Trophoblast cell (in vitro differentiated cells and primary cell): ENCODE measurements at regions not wholly inside any gene's neighbourhood (a gene's known extent, or its start where the extent isn't known, plus 50 kb on each side); places are given as distances from the start of the nearest gene placed in this dataset.

ENCODE experiments used
- DNase-seq, 2 donors: peaks; one replicate each; pipeline ENCODE4 v3.0.0-alpha.2; 2016
- H2AFZ ChIP-seq: 2 replicates; pipeline ENCODE4 v1.6.1; 2013; ENCODE audit warnings: low read length, moderate library complexity, mild to moderate bottlenecking; ENCODE audit not compliant: insufficient read depth, poor library complexity
- H2AK5ac ChIP-seq: 2 replicates; pipeline ENCODE4 v1.6.1; 2013; ENCODE audit warnings: mild to moderate bottlenecking, low read length
- H2BK120ac ChIP-seq: 2 replicates; pipeline ENCODE4 v1.6.1; 2013; ENCODE audit warnings: low read length, mild to moderate bottlenecking, moderate library complexity; ENCODE audit not compliant: insufficient read depth, poor library complexity
- H2BK12ac ChIP-seq: 2 replicates; pipeline ENCODE4 v1.6.1; 2013; ENCODE audit warnings: mild to moderate bottlenecking, low read length, moderate library complexity
- H2BK5ac ChIP-seq: 2 replicates; pipeline ENCODE4 v1.6.1; 2013; ENCODE audit warnings: low read length, low read depth, moderate library complexity, mild to moderate bottlenecking; ENCODE audit not compliant: poor library complexity
- H3K14ac ChIP-seq: 2 replicates; pipeline ENCODE4 v1.6.1; 2013; ENCODE audit warnings: mild to moderate bottlenecking, low read length
- H3K18ac ChIP-seq: 2 replicates; pipeline ENCODE4 v1.6.1; 2013; ENCODE audit warnings: mild to moderate bottlenecking, low read length
- H3K23ac ChIP-seq: 2 replicates; pipeline ENCODE4 v1.6.1; 2013; ENCODE audit warnings: low read length
- H3K27ac ChIP-seq: 2 replicates; pipeline ENCODE4 v1.5.1; 2013; ENCODE audit warnings: low read depth, mild to moderate bottlenecking, inconsistent platforms, low read length, moderate library complexity
- H3K27me3 ChIP-seq: 2 replicates; pipeline ENCODE4 v1.6.1; 2013; ENCODE audit warnings: inconsistent platforms, mild to moderate bottlenecking, low read length, moderate library complexity; ENCODE audit not compliant: insufficient read depth
- H3K36me3 ChIP-seq, 2 experiments: 1 replicate in 1 of 2; 2 replicates in 1 of 2; pipeline ENCODE4 v1.6.1; 2013; ENCODE audit warnings: low read length in 2 of 2, mild to moderate bottlenecking in 2 of 2, moderate library complexity in 1 of 2; ENCODE audit not compliant: insufficient read depth in 2 of 2, control insufficient read depth in 1 of 2
- H3K4ac ChIP-seq: 2 replicates; pipeline ENCODE4 v1.6.1; 2013; ENCODE audit warnings: low read depth, mild to moderate bottlenecking, low read length, moderate library complexity
- H3K4me1 ChIP-seq, 2 experiments: 1 replicate in 1 of 2; 2 replicates in 1 of 2; pipeline ENCODE4 v1.6.1; 2013; ENCODE audit warnings: low read length in 2 of 2, mild to moderate bottlenecking in 2 of 2, moderate library complexity in 1 of 2; ENCODE audit not compliant: insufficient read depth in 2 of 2, control insufficient read depth in 1 of 2
- H3K4me2 ChIP-seq: 2 replicates; pipeline ENCODE4 v1.6.1; 2013; ENCODE audit warnings: inconsistent platforms, mild to moderate bottlenecking, low read length, moderate library complexity
- H3K4me3 ChIP-seq: 2 replicates; pipeline ENCODE4 v1.5.1; 2013; ENCODE audit warnings: mild to moderate bottlenecking, low read depth, low read length, inconsistent platforms
- H3K79me1 ChIP-seq: one replicate; pipeline ENCODE4 v1.6.1; 2013; ENCODE audit warnings: low read length
- H3K79me2 ChIP-seq: 2 replicates; pipeline ENCODE4 v1.6.1; 2013; ENCODE audit warnings: low read length, mild to moderate bottlenecking; ENCODE audit not compliant: control insufficient read depth, insufficient read depth, poor library complexity
- H3K9ac ChIP-seq: 2 replicates; pipeline ENCODE4 v1.6.1; 2013; ENCODE audit warnings: mild to moderate bottlenecking, low read length
- H3K9me3 ChIP-seq: 2 replicates; pipeline ENCODE4 v1.6.1; 2013; ENCODE audit warnings: low read depth, mild to moderate bottlenecking, control low read depth, inconsistent platforms, low read length; ENCODE audit not compliant: insufficient read depth
- H4K12ac ChIP-seq: 2 replicates; pipeline ENCODE4 v1.6.1; 2013; ENCODE audit warnings: low read depth, mild to moderate bottlenecking, low read length, moderate library complexity
- H4K8ac ChIP-seq: 2 replicates; pipeline ENCODE4 v1.6.1; 2013; ENCODE audit warnings: low read depth, mild to moderate bottlenecking, low read length, moderate library complexity
- H4K91ac ChIP-seq: one replicate; pipeline ENCODE4 v1.6.1; 2013; ENCODE audit warnings: low read depth, mild to moderate bottlenecking, low read length, moderate library complexity
- WGBS: extraction: QIAGEN DNeasy Blood & Tissue Kit; methylation state at CpG from one replicate; pipeline ENCODE4 v1.1.7; 2013; ENCODE audit warnings: missing lambda C conversion rate; ENCODE audit not compliant: insufficient read length, insufficient coverage; ENCODE audit errors: extremely low coverage; 5-methylcytosine and 5-hydroxymethylcytosine counted together

- no peak overlapping the region for H3K14ac ChIP-seq
- no peak overlapping the region for H3K18ac ChIP-seq
- no peak overlapping the region for H3K4ac ChIP-seq
- H4K91ac ChIP-seq = no peak overlapping the region
- H3K4me1 ChIP-seq = no peaks in the 10 kb centered on the region
- no peak overlapping the region for H4K12ac ChIP-seq
- no peak overlapping the region for H2BK5ac ChIP-seq
- no peak overlapping the region for H2BK12ac ChIP-seq
- no CpG with 5 or more reads among the region's 4 CpGs for WGBS
- no peak overlapping the region for H3K9ac ChIP-seq
- H3K79me2 ChIP-seq = no peaks in the 10 kb centered on the region
- no peaks in the 10 kb centered on the region for H3K36me3 ChIP-seq
- no peak overlapping the region for H3K23ac ChIP-seq
- H2BK120ac ChIP-seq = no peak overlapping the region
- H3K9me3 ChIP-seq = no peaks in the 10 kb centered on the region
- H3K27ac ChIP-seq = no peak overlapping the region
- H4K8ac ChIP-seq = no peak overlapping the region
- no peaks in the 10 kb centered on the region for H3K27me3 ChIP-seq
- DNase-seq = no peak
- no peak overlapping the region for H2AFZ ChIP-seq
- H3K79me1 ChIP-seq = no peaks in the 10 kb centered on the region
- H3K4me2 ChIP-seq = no peak overlapping the region
- no peak overlapping the region for H2AK5ac ChIP-seq
- no peak overlapping the region for H3K4me3 ChIP-seq
These were observed 75.3 kb upstream of the SIMC1 start for GRCh38 chr5:176162888-176163287.

- no peak overlapping the region for H2BK12ac ChIP-seq
- no peak overlapping the region for H3K4me2 ChIP-seq
- H2BK120ac ChIP-seq = no peak overlapping the region
- no peak for DNase-seq
- H3K27me3 ChIP-seq = no peaks in the 10 kb centered on the region
- no peak overlapping the region for H3K4ac ChIP-seq
- H3K79me1 ChIP-seq = no peaks in the 10 kb centered on the region
- no peak overlapping the region for H2BK5ac ChIP-seq
- H3K14ac ChIP-seq = no peak overlapping the region
- WGBS = no CpG with 5 or more reads among the region's 4 CpGs
- no peaks in the 10 kb centered on the region for H3K4me1 ChIP-seq
- H2AK5ac ChIP-seq = no peak overlapping the region
- H3K36me3 ChIP-seq = no peaks in the 10 kb centered on the region
- H3K18ac ChIP-seq = no peak overlapping the region
- H3K79me2 ChIP-seq = no peaks in the 10 kb centered on the region
- no peak overlapping the region for H3K27ac ChIP-seq
- H4K12ac ChIP-seq = no peak overlapping the region
- no peak overlapping the region for H4K8ac ChIP-seq
- no peak overlapping the region for H3K23ac ChIP-seq
- no peak overlapping the region for H2AFZ ChIP-seq
- no peak overlapping the region for H3K4me3 ChIP-seq
- H3K9me3 ChIP-seq = no peaks in the 10 kb centered on the region
- no peak overlapping the region for H4K91ac ChIP-seq
- no peak overlapping the region for H3K9ac ChIP-seq
These were observed 71.8 kb upstream of the SIMC1 start for GRCh38 chr5:176166427-176166826.

GRCh38 chr5:176167800-176168199 lies 70.4 kb upstream of the SIMC1 start:
- Histone ChIP-seq H3K9me3 (no peaks in the 10 kb centered on the region), H3K4ac (no peak overlapping the region), H3K4me2 (no peak overlapping the region), H2BK5ac (no peak overlapping the region), H2BK120ac (no peak overlapping the region), H3K23ac (no peak overlapping the region), H3K27me3 (no peaks in the 10 kb centered on the region), H4K91ac (no peak overlapping the region), H3K36me3 (no peaks in the 10 kb centered on the region), H2AK5ac (no peak overlapping the region), H3K27ac (no peak overlapping the region), H3K79me1 (no peaks in the 10 kb centered on the region), H3K18ac (no peak overlapping the region), H3K9ac (no peak overlapping the region), H3K79me2 (no peaks in the 10 kb centered on the region), H2AFZ (no peak overlapping the region), H3K14ac (no peak overlapping the region), H3K4me1 (no peaks in the 10 kb centered on the region), H4K8ac (no peak overlapping the region), H2BK12ac (no peak overlapping the region), H3K4me3 (no peak overlapping the region), H4K12ac (no peak overlapping the region)
- no CpG with 5 or more reads among the region's 6 CpGs for WGBS
- no peak for DNase-seq

- Histone ChIP-seq H3K79me1 (no peaks in the 10 kb centered on the region), H3K79me2 (no peaks in the 10 kb centered on the region), H4K12ac (no peak overlapping the region), H4K91ac (no peak overlapping the region), H3K9me3 (no peaks in the 10 kb centered on the region), H3K27me3 (no peaks in the 10 kb centered on the region), H3K23ac (no peak overlapping the region), H3K4me1 (no peaks in the 10 kb centered on the region), H2AK5ac (no peak overlapping the region), H2BK120ac (no peak overlapping the region), H2BK5ac (no peak overlapping the region), H2BK12ac (no peak overlapping the region), H2AFZ (no peak overlapping the region), H3K18ac (no peak overlapping the region), H3K4ac (no peak overlapping the region), H3K27ac (no peak overlapping the region), H4K8ac (no peak overlapping the region), H3K14ac (no peak overlapping the region), H3K4me2 (no peak overlapping the region), H3K4me3 (no peak overlapping the region), H3K36me3 (no peaks in the 10 kb centered on the region), H3K9ac (no peak overlapping the region)
- DNase-seq = no peak
- no CpG with 5 or more reads among the region's 3 CpGs for WGBS
These were observed 68.7 kb upstream of the SIMC1 start for GRCh38 chr5:176169393-176170063.
